Superior temporal gyrus (tissue), 1 donor: ENCODE measurements at regions not wholly inside any gene's neighbourhood (a gene's known extent, or its start where the extent isn't known, plus 50 kb on each side); places are given as distances from the start of the nearest gene placed in this dataset.

Experiments
- DNase-seq: peaks from one replicate; pipeline ENCODE4 v3.0.0-alpha.2; 2016; ENCODE audit errors: extremely low spot score

DNA sequence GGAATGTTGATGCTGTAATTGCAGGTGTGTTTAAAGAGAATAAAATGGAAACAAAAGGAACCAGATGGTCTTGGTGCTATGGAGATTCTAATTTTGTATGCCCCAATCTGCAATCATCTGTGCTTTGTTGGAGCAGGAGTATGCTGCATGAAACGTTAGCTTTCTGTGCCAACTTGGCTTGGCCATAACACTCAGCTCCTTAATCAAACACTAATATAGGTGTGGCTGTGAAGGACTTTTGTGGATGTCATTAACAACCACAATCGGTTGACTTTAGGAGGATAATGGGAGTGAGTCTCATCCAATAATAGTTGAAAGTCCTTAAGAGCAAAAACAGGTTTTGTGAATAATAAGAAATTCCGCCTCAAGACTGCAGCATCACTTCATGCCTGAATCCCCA is 399.2 kb downstream of the NLGN4X start:
- DNase-seq = no peak

DNA sequence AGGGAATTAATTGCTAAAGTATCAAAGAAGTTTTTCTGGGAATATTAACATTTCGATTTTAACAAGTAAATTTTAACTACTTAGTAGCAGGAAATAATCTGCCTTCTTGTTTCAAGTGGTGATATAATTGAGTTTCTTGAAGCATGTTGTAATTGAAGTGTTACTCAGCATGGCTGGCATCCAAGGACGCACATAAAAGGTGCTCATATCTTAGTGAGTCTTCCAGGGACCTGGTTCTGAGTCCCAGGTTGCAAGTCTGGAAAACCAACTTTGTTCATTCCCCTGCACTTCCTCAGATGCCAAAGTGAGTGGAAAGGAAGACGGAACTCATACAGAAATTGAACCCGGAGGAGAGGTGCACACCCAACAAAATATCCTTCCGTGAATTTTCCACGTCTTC is 399.6 kb downstream of the NLGN4X start:
- DNase-seq = no peak

DNA sequence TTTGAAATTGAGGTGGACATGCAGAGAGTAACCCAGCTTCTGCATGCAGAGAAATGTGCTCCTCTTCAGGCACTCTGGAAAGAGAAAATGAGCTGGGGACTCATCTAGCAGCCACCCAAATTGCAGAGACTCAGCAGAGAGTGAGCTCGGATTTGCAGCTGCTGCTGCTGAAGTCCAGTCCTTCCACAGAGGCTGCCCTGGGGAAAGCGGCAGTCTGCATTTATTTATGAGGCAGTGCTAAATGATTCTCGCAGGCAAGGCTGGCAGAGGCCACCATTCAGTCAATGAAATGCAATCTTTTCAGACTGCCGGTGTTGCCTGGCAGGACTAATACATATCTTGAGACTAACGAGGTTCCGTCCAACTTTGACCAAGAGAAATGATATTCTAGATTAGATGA is 404.8 kb downstream of the NLGN4X start:
- DNase-seq = no peak

GRCh38 chrX:5810636-5811035 is 418.0 kb downstream of the NLGN4X start:
- no peak for DNase-seq

- no peak for DNase-seq
Measured at GRCh38 chrX:5807181-5807580, 421.5 kb downstream of the NLGN4X start.

GRCh38 chrX:5802391-5802790 is 426.3 kb downstream of the NLGN4X start:
- no peak for DNase-seq

DNA sequence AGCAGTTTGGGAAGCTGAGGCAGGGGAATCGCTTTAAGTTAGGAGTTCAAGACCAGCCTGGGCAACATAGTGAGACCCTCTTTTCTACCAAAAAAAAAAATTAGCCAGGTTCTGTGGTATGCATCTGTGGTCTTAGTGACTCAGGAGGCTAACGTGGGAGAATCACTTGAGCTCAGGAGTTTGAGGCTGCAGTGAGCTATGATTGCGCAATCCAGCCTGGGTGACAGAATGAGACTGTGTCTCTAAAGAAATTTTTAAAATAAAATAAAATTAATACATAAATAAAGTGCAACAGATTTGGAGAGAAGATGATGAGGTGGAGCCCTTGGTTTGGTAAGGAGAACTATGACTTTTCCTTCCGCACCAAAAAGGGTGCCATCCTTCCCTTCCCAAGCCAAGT is 436.9 kb downstream of the NLGN4X start:
- DNase-seq = no peak

DNA sequence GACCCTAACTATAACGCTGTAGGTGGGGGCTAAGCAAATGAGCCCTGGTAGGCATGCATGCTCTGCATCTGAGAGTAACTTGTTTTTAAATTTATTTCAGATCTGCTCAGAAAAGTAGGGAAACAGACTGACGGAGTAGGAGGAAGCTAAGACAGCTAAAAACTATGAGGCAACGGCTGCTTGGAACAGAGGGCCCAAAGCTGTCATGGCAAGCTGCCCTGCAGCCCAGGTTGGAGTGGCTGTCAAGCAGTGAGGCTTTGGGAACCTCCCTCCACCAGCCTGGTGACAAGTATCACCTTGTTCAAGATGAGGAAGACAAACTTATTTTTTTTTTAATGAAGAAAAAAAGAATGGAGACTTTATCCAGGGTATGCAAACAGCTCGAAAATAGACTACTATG is 439.8 kb downstream of the NLGN4X start:
- DNase-seq = no peak

- no peak for DNase-seq
Measured at GRCh38 chrX:5780821-5781220, 447.8 kb downstream of the NLGN4X start.

- DNase-seq = no peak
Measured at GRCh38 chrX:5775846-5776430, 452.7 kb downstream of the NLGN4X start.

DNA sequence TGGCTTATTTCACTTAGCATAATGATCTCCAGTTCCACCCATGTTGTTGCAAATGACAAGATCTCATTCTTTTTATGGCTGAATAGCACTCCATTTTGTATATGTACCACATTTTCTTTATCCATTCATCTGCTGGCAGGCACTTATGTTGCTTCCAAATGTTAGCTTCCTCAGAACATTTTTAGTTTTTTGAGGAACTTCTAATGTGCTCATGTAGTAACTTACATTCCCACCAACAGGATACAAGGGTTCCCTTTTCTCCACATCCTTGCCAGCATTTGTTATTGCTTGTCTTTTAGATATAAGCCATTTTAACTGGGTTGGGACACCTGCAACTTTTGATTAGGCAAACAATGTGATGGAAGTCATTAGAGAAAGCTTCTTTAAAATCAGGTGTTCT is 454.2 kb downstream of the NLGN4X start:
- no peak for DNase-seq

GRCh38 chrX:5771441-5771840 is 457.2 kb downstream of the NLGN4X start:
- DNase-seq = no peak

DNA sequence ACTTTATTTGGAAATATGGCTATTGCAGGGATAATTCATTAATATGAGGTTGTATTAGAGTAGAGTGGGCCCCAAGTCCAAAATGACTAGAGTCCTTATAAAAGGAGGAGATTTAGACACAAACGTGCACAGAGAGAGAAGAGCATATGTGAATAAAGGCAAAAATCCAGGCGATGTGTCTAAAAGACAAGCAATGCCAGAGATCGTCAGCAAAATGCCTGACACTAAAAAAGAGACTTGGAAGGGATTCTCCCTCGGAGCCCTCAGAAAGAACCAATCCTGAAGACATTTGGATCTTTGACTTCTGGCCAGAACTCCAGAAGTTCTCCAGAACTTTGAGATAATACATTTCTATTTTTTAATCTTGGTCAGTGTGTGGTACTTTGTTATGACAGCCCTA is 472.1 kb downstream of the NLGN4X start:
- no peak for DNase-seq

DNA sequence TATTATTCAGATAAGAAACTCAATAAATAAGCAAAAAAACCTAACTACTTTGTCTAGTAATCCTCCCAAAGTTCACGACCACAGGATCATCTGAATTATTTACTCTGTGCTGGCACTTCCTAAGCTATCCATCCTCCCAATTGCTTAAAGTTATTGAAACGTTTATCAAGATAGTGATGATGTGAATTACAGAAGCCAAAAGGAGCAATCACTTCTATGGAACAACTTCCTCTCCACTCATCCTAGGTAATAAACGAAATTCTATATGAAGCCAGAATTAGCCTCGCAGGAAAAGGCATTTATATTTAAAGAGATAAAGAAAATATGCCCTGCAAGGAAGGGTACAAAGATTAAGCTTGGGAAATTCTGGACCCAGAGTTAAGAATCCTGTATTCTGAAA is 475.4 kb downstream of the NLGN4X start:
- DNase-seq = no peak

DNA sequence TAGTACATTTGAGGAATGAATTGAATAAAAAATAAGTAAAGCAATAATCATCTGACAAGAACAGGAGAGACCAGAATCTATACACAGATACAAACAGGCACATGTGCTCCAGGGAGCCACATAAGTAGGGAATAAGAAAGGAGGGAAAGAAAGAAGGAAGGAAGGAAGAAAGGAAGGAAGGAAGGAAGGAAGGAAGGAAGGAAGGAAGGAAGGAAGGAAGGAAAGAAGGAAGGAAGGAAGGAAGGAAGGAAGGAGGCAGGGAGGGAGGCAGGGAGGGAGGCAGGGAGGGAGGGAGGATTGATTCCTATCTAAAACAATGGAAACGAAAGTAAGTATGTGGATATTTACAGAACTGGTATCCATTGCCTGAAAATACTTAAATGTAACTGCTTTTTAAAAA is 475.8 kb downstream of the NLGN4X start:
- DNase-seq = no peak

DNA sequence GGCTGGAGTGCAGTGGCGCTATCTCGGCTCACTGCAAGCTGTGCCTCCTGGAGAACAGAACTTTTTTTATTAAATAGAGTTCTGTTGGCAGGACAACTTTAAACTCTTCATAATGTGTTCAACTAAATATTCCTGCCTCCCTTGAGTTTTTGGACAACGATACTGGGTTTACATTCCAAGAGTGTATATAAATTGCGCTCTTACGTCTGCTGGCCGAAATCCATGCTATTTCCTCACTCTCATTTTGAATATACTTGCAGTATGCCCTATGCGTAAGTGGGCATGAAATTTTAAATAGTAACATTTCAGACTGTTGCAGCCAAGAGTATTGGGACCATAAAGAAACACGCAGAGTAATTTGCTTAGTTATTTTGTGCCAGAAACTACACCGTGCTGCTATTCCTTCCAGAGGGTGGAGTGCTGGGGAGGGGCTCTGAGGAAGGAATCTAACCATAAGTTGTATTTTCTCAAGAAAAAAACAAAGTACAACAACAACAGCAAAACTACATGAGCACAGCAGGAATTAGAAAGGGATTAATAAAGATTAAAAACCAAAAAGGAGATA is 480.0 kb downstream of the NLGN4X start:
- no peak for DNase-seq

- DNase-seq = no peak
Measured at GRCh38 chrX:5746231-5746630, 482.4 kb downstream of the NLGN4X start.

- no peak for DNase-seq
Measured at GRCh38 chrX:5733501-5733900, 495.2 kb downstream of the NLGN4X start.

DNA sequence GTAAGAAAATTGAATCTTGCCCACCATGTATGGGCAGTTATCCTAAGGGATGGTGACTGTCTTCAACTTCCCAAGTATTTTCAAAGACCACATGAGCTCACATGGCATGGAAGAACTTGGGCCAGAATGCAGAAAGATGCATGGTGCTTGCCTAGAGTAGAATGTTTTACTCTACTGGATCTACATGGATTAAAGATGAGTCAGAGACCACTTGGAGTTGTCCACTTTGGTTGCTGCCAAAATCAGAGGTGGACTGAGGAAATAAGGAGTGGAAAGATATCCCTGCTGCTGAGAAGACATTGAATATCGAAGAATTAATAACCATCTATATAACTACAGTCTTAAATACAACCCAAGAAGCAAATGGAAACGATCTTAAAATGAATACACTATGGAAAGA is 498.1 kb downstream of the NLGN4X start:
- DNase-seq = no peak

DNA sequence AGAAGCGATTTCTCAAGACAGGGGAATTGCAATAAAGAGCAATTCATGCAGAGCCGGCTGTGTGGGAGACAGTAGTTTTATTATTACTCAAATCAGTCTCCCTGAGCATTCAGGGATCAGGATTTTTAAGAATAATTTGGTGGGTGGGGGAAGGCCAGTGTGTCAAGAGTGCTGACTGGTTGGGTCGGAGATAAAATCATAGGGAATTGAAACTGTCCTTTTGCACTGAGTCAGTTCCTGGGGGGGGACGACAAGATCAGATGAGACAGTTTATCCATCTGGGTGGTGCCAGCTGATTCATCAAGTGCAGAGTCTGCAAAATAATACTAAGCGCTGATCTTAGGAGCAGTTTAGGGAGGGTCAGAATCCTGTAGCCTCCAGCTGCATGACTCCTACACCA is 502.4 kb downstream of the NLGN4X start:
- DNase-seq = no peak

DNA sequence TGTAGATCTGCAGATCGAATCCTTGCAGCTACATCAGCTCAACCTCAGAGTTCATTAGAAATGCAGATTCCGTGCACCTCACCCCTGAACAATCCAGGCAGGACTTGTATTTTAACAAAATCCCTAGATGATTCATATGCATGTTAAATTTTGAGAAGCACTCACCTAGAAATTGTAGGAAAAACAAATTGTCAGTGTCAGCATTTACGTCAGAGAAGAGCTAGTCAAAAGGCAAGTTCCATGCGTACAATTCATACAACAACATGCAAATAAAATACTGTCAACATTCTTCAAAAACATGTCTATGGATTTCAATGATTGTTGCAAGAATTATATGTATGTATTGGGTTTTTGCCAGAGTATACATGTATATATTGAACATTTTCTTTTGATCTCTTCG is 504.5 kb downstream of the NLGN4X start:
- no peak for DNase-seq

- DNase-seq = no peak
Measured at GRCh38 chrX:5718651-5719050, 510.0 kb downstream of the NLGN4X start.

GRCh38 chrX:5716666-5717065 is 512.0 kb downstream of the NLGN4X start:
- no peak for DNase-seq

DNA sequence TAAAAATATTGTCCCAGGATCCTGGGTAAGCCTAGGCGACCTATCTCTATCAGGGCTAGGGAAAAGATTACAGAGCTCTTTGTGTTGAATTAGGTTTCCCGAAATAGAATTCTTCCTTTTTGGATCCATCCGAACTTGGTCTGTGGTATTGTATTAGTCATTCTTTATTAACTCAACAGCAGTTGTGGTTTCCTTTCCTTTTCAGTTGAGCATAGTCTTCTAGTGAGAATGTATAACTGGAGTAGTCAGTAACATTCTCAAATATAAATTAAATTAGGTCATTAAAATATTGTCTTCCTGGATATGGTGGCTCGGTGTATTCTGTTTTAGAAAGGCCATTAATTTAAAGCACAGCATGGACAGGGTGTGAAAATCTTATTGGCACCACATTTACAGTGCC is 520.4 kb downstream of the NLGN4X start:
- no peak for DNase-seq
